Panc1 (cell line): ENCODE measurements at regions not wholly inside any gene's neighbourhood (a gene's known extent, or its start where the extent isn't known, plus 50 kb on each side); places are given as distances from the start of the nearest gene placed in this dataset.
"Not testable (repeated sequence)": the region's sequence is repeated elsewhere in the genome, so short reads cannot be mapped to it uniquely, and the experiment has no call there.

ENCODE experiments used
- CTCF ChIP-seq: fragments of 450-650 bp; IDR thresholded peaks from 2 replicates; pipeline ENCODE4 v1.5.1; 2017; ENCODE audit warnings: mild to moderate bottlenecking
- POLR2AphosphoS5 ChIP-seq: IDR thresholded peaks from 2 replicates; pipeline ENCODE4 v1.6.1; 2012; ENCODE audit warnings: mild to moderate bottlenecking, low read depth, low read length, moderate library complexity
- REST ChIP-seq, 2 experiments: IDR thresholded peaks; 2 replicates each; pipeline ENCODE4 v1.6.1; 2011 to 2012; ENCODE audit warnings: low read depth in 2 of 2, control low read depth in 1 of 2, low read length in 1 of 2, mild to moderate bottlenecking in 1 of 2, moderate library complexity in 1 of 2; ENCODE audit not compliant: insufficient read depth in 1 of 2
- SIN3A ChIP-seq: IDR thresholded peaks from 2 replicates; pipeline ENCODE4 v1.6.1; 2012; ENCODE audit warnings: low read depth, mild to moderate bottlenecking, low read length, moderate library complexity, borderline replicate concordance; ENCODE audit not compliant: insufficient read depth
- TCF7L2 ChIP-seq: IDR thresholded peaks from 2 replicates; pipeline ENCODE4 v1.6.1; 2011; ENCODE audit warnings: mild to moderate bottlenecking, low read depth, low read length, inconsistent platforms

GRCh38 chr10:85504641-85505040 lies 862.0 kb downstream of the GRID1 start:
- not testable (repeated sequence) for TF ChIP-seq CTCF; TCF7L2; REST (IDR thresholded peaks at IDR 0.05; ENCODE audit: insufficient read depth in 1 of 2, low read depth in 2 of 2, low read length in 1 of 2); POLR2AphosphoS5; SIN3A
